K562 (cell line): ENCODE measurements at regions not wholly inside any gene's neighbourhood (a gene's known extent, or its start where the extent isn't known, plus 50 kb on each side); places are given as distances from the start of the nearest gene placed in this dataset.

Source experiments
- ATAC-seq: fragments of 200-7000 bp; cut with Tn5 transposase; 3 replicates; pipeline ENCODE4 v1.9.1; 2020; ENCODE audit warnings: moderate library complexity
- BruUV-seq: library from RNA; stranded (reverse); fragments of 400-500 nt; replicated peaks from 2 replicates; lab custom pipeline; 2021; lab: Mats Ljungman, UMichigan
- CTCF ChIA-PET: fragments of 300-600 bp; formaldehyde crosslinking; extraction: SDS; loops from one replicate; lab custom pipeline; 2021; ENCODE audit warnings: low intra/inter-chr PET ratio; lab: Yijun Ruan, JAX
- POLR2A ChIA-PET: fragments of 300-600, 350-650 bp; sonication (Branson Sonifier 250); formaldehyde crosslinking; extraction: SDS; loops from one replicate; lab custom pipeline; 2021; ENCODE audit warnings: antibody characterized with exemption, inconsistent platforms; lab: Yijun Ruan, JAX
- DNase-seq, 4 experiments: peaks; one replicate each; pipeline versions ENCODE4 v3.0.0 to v3.0.0-alpha.2; 2011 to 2018; ENCODE audit warnings: low spot score in 3 of 4, mixed read lengths in 3 of 4; ENCODE audit errors: extremely low read depth in 1 of 4
- FAIRE-seq: peaks from 2 replicates; lab custom pipeline; 2011; peaks lifted over from hg19 to GRCh38; lab: Jason Lieb, UNC
- H2AFZ ChIP-seq: 2 replicates; pipeline ENCODE4 v1.6.0; 2011; ENCODE audit warnings: low read depth, low read length, control low read depth, inconsistent platforms
- H3K27ac ChIP-seq: fragments of 200-600 bp; 3 replicates; pipeline ENCODE4 v1.8.0; 2011; ENCODE audit warnings: low read depth, mild to moderate bottlenecking, control low read depth, inconsistent platforms, low read length, moderate library complexity, mixed read lengths; ENCODE audit errors: extremely low read depth
- H3K27me3 ChIP-seq, 2 experiments: fragments of 300-600 bp in 1 of 2; 2 replicates in 1 of 2; 3 replicates in 1 of 2; pipeline versions ENCODE4 v1.6.0 to v1.8.0; 2011; ENCODE audit warnings: inconsistent platforms in 2 of 2, low read length in 2 of 2, mild to moderate bottlenecking in 1 of 2, mixed read lengths in 1 of 2, moderate library complexity in 1 of 2; ENCODE audit not compliant: control insufficient read depth in 2 of 2, insufficient read depth in 2 of 2
- H3K36me3 ChIP-seq: fragments of 300-600 bp; 3 replicates; pipeline ENCODE4 v1.8.0; 2011; ENCODE audit warnings: mild to moderate bottlenecking, low read length, inconsistent platforms; ENCODE audit not compliant: control insufficient read depth, insufficient read depth
- H3K4me1 ChIP-seq, 2 experiments: fragments of 200-600 bp in 1 of 2; replicated peaks in 1 of 2; 2 replicates in 1 of 2; 3 replicates in 1 of 2; pipeline versions ENCODE4 v1.5.1 to v1.8.0; 2011; ENCODE audit warnings: inconsistent platforms in 2 of 2, low read length in 2 of 2, mild to moderate bottlenecking in 1 of 2, mixed read lengths in 1 of 2, moderate library complexity in 1 of 2; ENCODE audit not compliant: control insufficient read depth in 2 of 2, insufficient read depth in 2 of 2
- H3K4me2 ChIP-seq: 2 replicates; pipeline ENCODE4 v1.6.1; 2011; ENCODE audit warnings: low read length, control low read depth, inconsistent platforms, mixed read lengths; ENCODE audit not compliant: insufficient read depth
- H3K4me3 ChIP-seq: fragments of 200-600 bp; sonication (generic), shearing (Covaris generic); 2 replicates; pipeline ENCODE4 v1.5.1; 2016; ENCODE audit warnings: control low read depth, inconsistent platforms
- H3K79me2 ChIP-seq: fragments of 200-600 bp; 3 replicates; pipeline ENCODE4 v1.8.0; 2011; ENCODE audit warnings: low read length, inconsistent platforms; ENCODE audit not compliant: control insufficient read depth, insufficient read depth
- H3K9ac ChIP-seq, 2 experiments: 2 replicates each; pipeline versions ENCODE4 v1.6.0 to v1.6.1; 2011; ENCODE audit warnings: low read depth in 2 of 2, low read length in 2 of 2, control low read depth in 1 of 2, inconsistent platforms in 1 of 2, mild to moderate bottlenecking in 1 of 2, mixed read lengths in 1 of 2; ENCODE audit not compliant: insufficient read depth in 1 of 2
- H3K9me1 ChIP-seq: one replicate; pipeline ENCODE4 v1.6.0; 2011; ENCODE audit warnings: inconsistent platforms, mild to moderate bottlenecking, low read length, moderate library complexity; ENCODE audit not compliant: control insufficient read depth, insufficient read depth
- H3K9me3 ChIP-seq: replicated peaks from 2 replicates; pipeline ENCODE4 v1.5.1; 2011; ENCODE audit warnings: low read depth, low read length, inconsistent platforms; ENCODE audit not compliant: control insufficient read depth, insufficient read depth
- H4K20me1 ChIP-seq: replicated peaks from 2 replicates; pipeline ENCODE4 v1.6.1; 2011; ENCODE audit warnings: low read length, inconsistent platforms, mixed read lengths; ENCODE audit not compliant: control insufficient read depth, insufficient read depth
- CREB3L1 ChIP-seq: fragments of 450-650 bp; IDR thresholded peaks from 2 replicates; pipeline ENCODE4 v1.6.1; 2014; ENCODE audit warnings: low read depth, mild to moderate bottlenecking, moderate library complexity, borderline replicate concordance
- E2F6 ChIP-seq, 2 experiments: IDR thresholded peaks; 2 replicates each; pipeline ENCODE4 v1.6.1; 2011; ENCODE audit warnings: borderline replicate concordance in 1 of 2, control low read depth in 1 of 2, low read depth in 1 of 2, low read length in 1 of 2, mild to moderate bottlenecking in 1 of 2, mixed read lengths in 1 of 2, moderate library complexity in 1 of 2; ENCODE audit not compliant: insufficient read depth in 1 of 2, insufficient read length in 1 of 2, poor library complexity in 1 of 2, severe bottlenecking in 1 of 2; ENCODE audit errors: extremely low read depth in 1 of 2
- FOXK2 ChIP-seq, 2 experiments: fragments of 450-650 bp; IDR thresholded peaks in 1 of 2; conservative IDR thresholded peaks in 1 of 2; 2 replicates each; pipeline ENCODE4 v1.6.1; 2016; ENCODE audit warnings: low read depth in 2 of 2, mild to moderate bottlenecking in 1 of 2
- HDAC8 ChIP-seq: fragments of 450-650 bp; IDR thresholded peaks from 2 replicates; pipeline ENCODE4 v1.6.1; 2016; ENCODE audit warnings: mild to moderate bottlenecking, missing genetic modification characterization, moderate library complexity, missing compliant biosample characterization
- PCBP2 ChIP-seq: fragments of 200-400 bp; formaldehyde crosslinking; IDR thresholded peaks from 2 replicates; pipeline ENCODE4 v1.6.1; 2018; ENCODE audit warnings: low read length, low read depth, mild to moderate bottlenecking, moderate library complexity; ENCODE audit not compliant: poor library complexity, severe bottlenecking
- POLR2G ChIP-seq: fragments of 200-400 bp; formaldehyde crosslinking; IDR thresholded peaks from 2 replicates; pipeline ENCODE4 v1.6.1; 2017; ENCODE audit warnings: low read depth, mild to moderate bottlenecking, antibody characterized with exemption, low read length, moderate library complexity
- ZNF280A ChIP-seq: fragments of 450-650 bp; IDR thresholded peaks from 2 replicates; pipeline ENCODE4 v1.6.1; 2018; ENCODE audit warnings: mild to moderate bottlenecking, low read depth; ENCODE audit not compliant: partially characterized antibody
- WGBS: fragments of 100-300 bp; shearing (Covaris generic); methylation state at CpG from one replicate; pipeline ENCODE4 v1.1.6; 2016; ENCODE audit warnings: low coverage, mixed read lengths; ENCODE audit not compliant: insufficient coverage; ENCODE audit errors: missing lambda C conversion rate; 5-methylcytosine and 5-hydroxymethylcytosine counted together
- in situ Hi-C: fragments of 300-500 bp; cut with MboI; formaldehyde crosslinking; loops from 4 replicates; pipeline ENCODE4 v1.15.0; 2018; ENCODE audit warnings: inconsistent platforms, mixed read lengths
- intact Hi-C: fragments of 100-400 bp; cut with micrococcal nuclease; formaldehyde crosslinking; loops from 2 replicates; pipeline ENCODE4 v1.14.2; 2022

- TF ChIP-seq FOXK2 (conservative IDR thresholded peaks at IDR 0.05 in 1 of 2, IDR thresholded peaks at IDR 0.05 in 1 of 2; ENCODE audit: low read depth in 2 of 2) (no peak), PCBP2 (no peak), HDAC8 (tag) (no peak), ZNF280A (no peak), POLR2G (no peak), CREB3L1 (no peak), E2F6 (IDR thresholded peaks at IDR 0.05; ENCODE audit: borderline replicate concordance in 1 of 2, extremely low read depth in 1 of 2, insufficient read depth in 1 of 2, insufficient read length in 1 of 2, low read depth in 1 of 2, low read length in 1 of 2, poor library complexity in 1 of 2, severe bottlenecking in 1 of 2) (no peak)
- Histone ChIP-seq H3K9ac (no peak overlapping the region), H3K4me2 (no peak overlapping the region), H3K4me1 (no peaks in the 10 kb centered on the region), H3K27ac (no peak overlapping the region), H3K79me2 (no peaks in the 10 kb centered on the region), H3K4me3 (no peak overlapping the region), H4K20me1 (no peaks in the 10 kb centered on the region), H3K9me1 (no peaks in the 10 kb centered on the region), H3K36me3 (no peaks in the 10 kb centered on the region), H3K9me3 (no peaks in the 10 kb centered on the region), H3K27me3 (no peaks in the 10 kb centered on the region), H2AFZ (no peak overlapping the region)
- FAIRE-seq (no peak), DNase-seq (no peak), ATAC-seq (no peak)
- intact Hi-C loops (no loop called here), in situ Hi-C loops (no loop called here)
- no TSS peak for BruUV-seq
- POLR2A ChIA-PET, result no interaction called here
- 3% methylated on average over 5 of the region's 5 CpGs for WGBS
- CTCF ChIA-PET, result no interaction called here
Measured at GRCh38 chr6:56311533-56312448, 64.4 kb upstream of the COL21A1 start.
